GM19467 (cell line): ENCODE measurements at regions not wholly inside any gene's neighbourhood (a gene's known extent, or its start where the extent isn't known, plus 50 kb on each side); places are given as distances from the start of the nearest gene placed in this dataset.
"Not testable (repeated sequence)": the region's sequence is repeated elsewhere in the genome, so short reads cannot be mapped to it uniquely, and the experiment has no call there.

ENCODE experiments used
- ATAC-seq: cut with Tn5 transposase; IDR thresholded peaks from one replicate; pipeline ENCODE4 v1.9.1; 2021; ENCODE audit warnings: mild to moderate bottlenecking, moderate library complexity; ENCODE audit not compliant: unreplicated experiment

DNA sequence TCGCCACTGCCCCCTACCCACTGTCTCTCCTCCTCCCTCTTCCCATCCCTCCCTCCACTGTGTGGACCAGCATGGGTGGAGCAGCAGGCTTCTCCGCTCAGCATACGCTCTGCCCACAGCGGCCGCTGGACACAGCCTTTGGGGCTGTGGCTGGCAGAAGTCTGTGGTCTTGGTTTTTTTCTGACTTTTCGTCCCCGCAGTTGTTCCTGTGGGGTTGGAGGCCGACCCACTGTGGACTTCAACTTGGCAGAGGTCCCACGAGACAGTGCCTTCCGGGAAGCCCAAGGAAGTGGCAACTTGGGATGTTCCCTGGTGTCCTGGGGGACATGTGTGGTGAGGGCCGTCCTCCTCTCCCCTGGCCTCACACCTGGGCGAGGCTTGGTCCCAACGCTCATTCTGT, 162.5 kb upstream of the C1orf174 start:
- ATAC-seq, result no peak

- no peak for ATAC-seq
Measured at GRCh38 chr1:4062992-4063391, 162.9 kb upstream of the C1orf174 start.

DNA sequence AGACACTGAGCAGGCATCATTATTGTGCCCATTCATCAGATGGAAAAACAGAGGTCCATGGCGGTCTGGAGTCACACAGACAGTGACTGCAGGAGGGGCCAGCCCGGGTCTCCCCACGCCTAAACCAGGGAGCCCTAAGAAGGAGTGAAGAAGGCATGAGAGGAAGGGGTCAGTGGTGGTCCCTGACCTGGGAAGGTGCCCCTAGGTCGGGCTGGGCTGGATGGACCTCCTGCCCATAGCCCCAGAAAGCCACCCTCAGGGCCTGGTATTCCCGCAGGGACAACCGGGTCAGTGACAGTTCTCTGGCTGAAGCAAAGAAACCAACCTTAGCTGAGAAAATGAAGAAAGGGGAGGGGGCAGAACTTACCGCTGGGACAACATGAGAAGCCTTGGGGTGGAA, 163.4 kb upstream of the C1orf174 start:
- no peak for ATAC-seq

- ATAC-seq, result no peak
Measured at GRCh38 chr1:4064150-4064889, 164.2 kb upstream of the C1orf174 start.

- ATAC-seq, result no peak
Measured at GRCh38 chr1:4066860-4067599, 167.0 kb upstream of the C1orf174 start.

GRCh38 chr1:4068076-4068475, 168.0 kb upstream of the C1orf174 start:
- ATAC-seq, result no peak

DNA sequence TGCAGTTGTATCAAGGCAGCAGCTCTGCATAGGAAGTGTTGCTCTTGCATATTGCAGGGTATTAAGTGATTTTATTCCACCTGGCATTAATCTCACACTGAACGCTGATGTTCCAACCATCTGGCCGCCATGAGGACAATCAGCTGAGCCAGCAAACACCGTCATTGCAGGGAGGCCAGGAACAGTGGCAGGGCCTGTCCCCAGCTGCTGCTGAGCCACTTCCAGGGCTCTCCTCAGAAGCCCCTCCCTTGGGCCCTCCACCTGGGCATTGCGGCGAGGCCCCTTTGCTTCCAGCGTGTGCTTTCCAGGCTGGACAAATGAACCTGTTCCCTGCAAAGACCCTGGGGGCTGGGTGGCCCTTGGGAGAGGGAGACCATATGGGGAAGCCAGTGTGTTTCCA, 171.6 kb upstream of the C1orf174 start:
- ATAC-seq, result no peak

- ATAC-seq, result no peak
Measured at GRCh38 chr1:4072481-4073153, 172.5 kb upstream of the C1orf174 start.

DNA sequence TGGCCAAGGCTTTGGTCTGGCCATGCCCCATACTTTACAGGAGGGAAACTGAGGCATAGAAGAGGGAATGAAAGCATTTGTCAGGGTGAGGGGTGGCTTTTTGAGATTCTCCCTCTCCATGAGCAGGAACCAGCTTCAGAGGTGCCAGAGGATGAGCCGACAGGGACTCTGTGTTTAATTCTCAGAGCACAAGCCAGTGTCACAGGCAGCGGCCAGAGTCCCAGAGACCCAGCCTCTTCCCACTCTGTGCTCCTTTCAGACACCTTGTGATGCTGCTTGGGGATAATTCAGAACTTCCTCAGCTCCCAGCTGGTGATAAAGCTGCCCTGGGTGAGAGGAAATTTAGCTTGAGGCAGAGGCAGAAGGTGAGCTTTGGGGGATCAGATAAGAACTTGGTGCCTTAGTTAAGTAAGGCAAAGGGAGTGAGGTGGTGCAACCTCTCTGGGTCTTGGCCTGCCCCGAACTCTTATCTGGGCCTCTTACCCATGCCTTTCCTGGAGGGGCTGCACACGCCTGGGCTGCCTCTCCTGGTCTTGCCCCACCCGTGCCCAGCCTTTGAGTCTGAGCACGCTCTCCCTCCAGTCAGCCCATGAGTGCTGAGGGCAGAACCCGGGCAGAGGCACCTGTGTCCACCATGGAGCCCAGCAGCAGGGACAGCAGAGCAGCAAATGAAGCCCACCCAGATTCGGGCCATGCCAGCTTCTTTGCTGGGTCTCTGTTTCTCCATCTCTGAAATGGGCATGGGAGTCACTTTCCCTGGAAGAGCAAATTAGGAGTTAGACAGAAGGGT, 175.6 kb upstream of the C1orf174 start:
- no peak for ATAC-seq

DNA sequence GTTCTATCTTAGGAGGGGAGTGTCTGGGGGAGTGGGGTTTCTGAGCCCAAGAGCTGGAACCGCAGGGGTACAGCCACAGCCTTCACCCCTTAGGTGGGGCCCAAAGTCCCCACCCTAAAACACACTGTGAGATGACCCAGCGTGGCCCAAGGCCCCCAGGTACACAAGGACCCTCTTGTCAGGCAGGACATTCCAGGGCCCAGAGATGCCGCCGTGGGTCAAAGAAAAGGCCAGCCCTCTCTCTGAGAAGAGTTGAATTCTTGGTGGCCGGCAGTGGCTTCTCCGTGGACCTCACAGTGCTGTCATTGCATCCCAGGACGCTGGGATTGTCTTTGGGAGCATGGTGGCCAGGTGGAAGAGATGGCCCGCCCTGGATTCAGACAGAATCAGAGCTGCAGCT, 176.3 kb upstream of the C1orf174 start:
- no peak for ATAC-seq

DNA sequence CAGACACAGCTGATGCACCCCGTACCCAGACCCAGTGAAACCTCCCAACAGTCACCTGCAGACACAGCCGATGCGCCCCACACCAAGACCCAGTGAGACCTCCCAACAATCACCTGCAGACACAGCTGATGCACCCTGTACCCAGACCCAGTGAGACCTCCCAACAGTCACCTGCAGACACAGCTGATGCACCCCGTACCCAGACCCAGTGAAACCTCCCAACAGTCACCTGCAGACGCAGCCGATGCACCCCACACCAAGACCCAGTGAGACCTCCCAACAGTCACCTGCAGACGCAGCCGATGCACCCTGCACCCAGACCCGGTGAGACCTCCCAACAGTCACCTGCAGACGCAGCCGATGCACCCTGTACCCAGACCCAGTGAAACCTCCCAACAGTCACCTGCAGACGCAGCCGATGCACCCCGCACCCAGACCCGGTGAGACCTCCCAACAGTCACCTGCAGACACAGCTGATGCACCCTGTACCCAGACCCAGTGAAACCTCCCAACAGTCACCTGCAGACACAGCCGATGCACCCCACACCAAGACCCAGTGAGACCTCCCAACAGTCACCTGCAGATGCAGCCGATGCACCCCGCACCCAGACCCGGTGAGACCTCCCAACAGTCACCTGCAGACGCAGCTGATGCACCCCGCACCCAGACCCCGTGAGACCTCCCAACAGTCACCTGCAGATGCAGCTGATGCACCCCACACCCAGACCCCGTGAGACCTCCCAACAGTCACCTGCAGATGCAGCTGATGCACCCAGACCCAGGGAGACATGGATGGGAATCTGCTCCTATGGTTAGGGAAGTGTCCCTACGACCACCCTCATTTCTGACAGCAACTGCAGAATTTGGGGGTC, 178.3 kb upstream of the C1orf174 start:
- ATAC-seq, result not testable (repeated sequence)

DNA sequence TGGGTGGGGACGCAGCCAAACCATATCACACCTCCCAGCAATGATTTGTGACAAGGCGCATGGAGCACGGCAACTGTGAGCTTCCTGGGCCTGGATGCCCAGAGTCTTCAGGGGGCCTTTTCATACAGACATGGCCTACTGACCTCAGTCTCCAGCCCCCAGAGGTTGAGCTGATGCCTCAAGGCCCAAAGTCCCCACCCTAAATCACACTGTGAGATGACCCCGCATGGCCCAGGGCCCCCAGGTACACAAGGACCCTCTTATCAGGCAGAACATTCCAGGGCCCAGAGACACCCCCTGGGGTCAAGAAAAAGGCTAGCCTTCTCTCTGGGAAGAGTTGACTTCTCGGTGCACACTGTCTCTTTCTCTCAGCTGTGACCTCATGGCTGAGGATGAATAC, 179.7 kb upstream of the C1orf174 start:
- no peak for ATAC-seq

GRCh38 chr1:4081806-4082711, 182.0 kb upstream of the C1orf174 start:
- ATAC-seq, result no peak

DNA sequence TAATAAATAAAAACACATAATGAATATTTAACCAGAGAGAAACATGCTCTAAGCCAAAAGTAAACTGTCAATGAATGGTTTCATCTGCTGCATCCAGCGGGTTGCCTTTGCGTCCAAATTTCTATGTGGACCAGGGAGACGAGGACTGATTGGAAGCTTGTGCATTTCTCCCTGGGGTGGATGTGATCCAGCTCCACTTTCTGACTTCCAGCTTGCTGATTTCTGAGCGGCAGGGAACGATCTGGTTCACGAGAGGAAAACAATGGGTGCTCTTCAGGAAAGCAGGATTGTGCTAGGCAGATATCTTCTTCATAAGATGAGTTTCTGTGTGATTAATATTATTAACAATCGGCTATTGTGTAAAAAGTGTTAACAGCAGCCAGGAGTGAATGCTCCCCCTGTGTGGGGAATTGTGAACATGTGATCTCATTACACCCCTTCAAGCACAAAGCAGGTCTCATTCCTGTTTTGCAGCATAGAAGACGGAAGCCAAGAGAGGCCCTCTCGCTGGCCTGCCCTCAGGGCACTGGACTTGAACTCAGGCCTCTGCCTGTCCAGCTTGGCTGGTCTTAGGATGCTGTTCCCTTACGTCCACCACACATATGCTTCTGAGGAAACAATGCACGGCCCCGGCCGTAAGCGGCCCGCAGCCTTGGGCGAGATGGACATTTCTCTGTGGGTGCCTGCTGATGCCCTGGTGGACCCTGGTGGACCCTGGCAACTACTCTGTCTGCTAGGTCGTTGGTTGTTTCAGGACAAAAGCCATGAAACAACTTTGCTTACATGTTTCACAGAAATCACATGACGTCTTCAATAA, 183.4 kb upstream of the C1orf174 start:
- no peak for ATAC-seq

GRCh38 chr1:4084048-4084431, 184.0 kb upstream of the C1orf174 start:
- ATAC-seq, result no peak

GRCh38 chr1:4084446-4084845, 184.4 kb upstream of the C1orf174 start:
- ATAC-seq, result no peak

DNA sequence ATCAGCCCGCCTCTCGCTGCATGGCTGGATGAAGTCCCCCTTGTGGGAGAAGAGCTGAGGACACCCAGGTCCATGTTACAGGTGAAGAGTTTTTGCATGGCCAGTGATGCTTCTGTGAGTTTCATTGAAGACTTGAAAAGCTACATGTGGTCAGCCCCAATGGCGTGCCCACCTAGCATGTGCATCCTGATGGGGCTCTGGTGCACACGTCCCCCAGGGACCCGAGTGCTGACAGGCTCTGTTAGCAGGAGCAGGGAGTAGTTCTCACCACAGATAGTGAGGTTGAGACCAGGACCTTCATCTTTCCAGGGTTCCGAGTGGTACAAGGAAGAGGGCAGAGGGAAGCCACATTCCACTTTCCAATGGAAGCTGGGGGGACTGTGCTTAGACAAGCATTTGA, 184.8 kb upstream of the C1orf174 start:
- no peak for ATAC-seq

- ATAC-seq, result no peak
Measured at GRCh38 chr1:4085546-4085945, 185.5 kb upstream of the C1orf174 start.
